Sigmoid colon (tissue), 6 donors: ENCODE measurements at regions not wholly inside any gene's neighbourhood (a gene's known extent, or its start where the extent isn't known, plus 50 kb on each side); places are given as distances from the start of the nearest gene placed in this dataset.

Source experiments
- DNase-seq: peaks from one replicate; pipeline ENCODE4 v3.0.0-alpha.2; 2019
- H3K27ac ChIP-seq, 4 donors: fragments of 200-600 bp; sonication (generic); one replicate each; pipeline ENCODE4 v1.5.1; 2016 to 2019; ENCODE audit warnings: mild to moderate bottlenecking in 1 of 4
- H3K27me3 ChIP-seq, 3 donors: fragments of 200-600 bp; sonication (generic); one replicate each; pipeline ENCODE4 v1.5.1; 2019; ENCODE audit warnings: mild to moderate bottlenecking in 1 of 3
- H3K36me3 ChIP-seq, 4 donors: fragments of 200-600 bp; sonication (generic); one replicate each; pipeline ENCODE4 v1.5.1; 2016 to 2019
- H3K4me1 ChIP-seq, 4 donors: fragments of 200-600 bp; sonication (generic); one replicate each; pipeline ENCODE4 v1.5.1; 2017 to 2019
- H3K4me3 ChIP-seq, 4 donors: fragments of 200-600 bp; sonication (generic); one replicate each; pipeline ENCODE4 v1.5.1; 2017 to 2019; ENCODE audit warnings: mild to moderate bottlenecking in 2 of 4, moderate library complexity in 1 of 4
- H3K9me3 ChIP-seq, 4 donors: fragments of 200-600 bp in 3 of 4; sonication (generic) in 3 of 4; one replicate each; pipeline versions ENCODE4 v1.5.1 to v1.6.1; 2013 to 2019
- CTCF ChIP-seq, 4 experiments: fragments of 450-650 bp in 3 of 4; fragments of 200-600 bp in 1 of 4; IDR thresholded peaks; one replicate each; pipeline ENCODE4 v1.5.1; 2016 to 2019; ENCODE audit warnings: antibody characterized with exemption in 4 of 4, mild to moderate bottlenecking in 3 of 4, moderate library complexity in 2 of 4
- EP300 ChIP-seq, 4 donors: sonication (generic); formaldehyde crosslinking; IDR thresholded peaks; one replicate each; pipeline ENCODE4 v1.6.1; 2017; ENCODE audit warnings: antibody characterized with exemption in 4 of 4
- POLR2A ChIP-seq, 2 donors: fragments of 450-650 bp; IDR thresholded peaks; one replicate each; pipeline ENCODE4 v1.6.1; 2016; ENCODE audit warnings: antibody characterized with exemption in 2 of 2, mild to moderate bottlenecking in 2 of 2, moderate library complexity in 2 of 2
- POLR2AphosphoS5 ChIP-seq, 4 donors: sonication (generic); formaldehyde crosslinking; IDR thresholded peaks; one replicate each; pipeline ENCODE4 v1.6.1; 2017; ENCODE audit warnings: antibody characterized with exemption in 4 of 4
- WGBS, 2 donors: extraction: QIAGEN DNeasy Blood & Tissue Kit; methylation state at CpG; one replicate each; pipeline ENCODE4 v1.1.7; 2013; 5-methylcytosine and 5-hydroxymethylcytosine counted together
- intact Hi-C: fragments of 100-400 bp; cut with DNase I; formaldehyde crosslinking; loops from one replicate; pipeline ENCODE4 v1.15.1; 2023
- donor health status: healthy with polysubstance abuse.
- donor health status: healthy.

GRCh38 chr18:35778850-35779627 lies 193.4 kb upstream of the RMP24 start:
- WGBS, 2 donors, result 53 to 61% methylated on average over 4 of the region's 4 CpGs
- Histone ChIP-seq H3K9me3 (no peaks in the 10 kb centered on the region), H3K27me3 (no peaks in the 10 kb centered on the region), H3K4me3 (no peak overlapping the region), H3K27ac (no peak overlapping the region), H3K36me3 (no peaks in the 10 kb centered on the region), H3K4me1 (no peaks in the 10 kb centered on the region)
- intact Hi-C loops, result no loop called here
- TF ChIP-seq EP300 (IDR thresholded peaks at IDR 0.05) (no peak), POLR2AphosphoS5 (IDR thresholded peaks at IDR 0.05) (no peak), CTCF (IDR thresholded peaks at IDR 0.05) (no peak), POLR2A (IDR thresholded peaks at IDR 0.05) (no peak)
- DNase-seq, result no peak

GRCh38 chr18:35780937-35781336 lies 191.5 kb upstream of the RMP24 start:
- no peaks in the 10 kb centered on the region for H3K4me1 ChIP-seq
- no peak for TF ChIP-seq POLR2AphosphoS5 (IDR thresholded peaks at IDR 0.05)
- no peak for TF ChIP-seq EP300 (IDR thresholded peaks at IDR 0.05)
- no peak for TF ChIP-seq CTCF (IDR thresholded peaks at IDR 0.05)
- TF ChIP-seq POLR2A (IDR thresholded peaks at IDR 0.05), result no peak
- intact Hi-C loops, result no loop called here
- no peak overlapping the region for H3K4me3 ChIP-seq
- no peak for DNase-seq
- no peaks in the 10 kb centered on the region for H3K36me3 ChIP-seq
- no peak overlapping the region for H3K27ac ChIP-seq
- H3K9me3 ChIP-seq, result no peaks in the 10 kb centered on the region
- no peaks in the 10 kb centered on the region for H3K27me3 ChIP-seq
- WGBS, 2 donors, result 75 to 84% methylated on average over 5 of the region's 5 CpGs

- no peaks in the 10 kb centered on the region for H3K36me3 ChIP-seq
- H3K9me3 ChIP-seq, result no peaks in the 10 kb centered on the region
- no peaks in the 10 kb centered on the region for H3K27me3 ChIP-seq
- no peak overlapping the region for H3K4me3 ChIP-seq
- no peaks in the 10 kb centered on the region for H3K4me1 ChIP-seq
- DNase-seq, result no peak
- WGBS, 2 donors, result 86 to 94% methylated on average over 3 of the region's 3 CpGs
- H3K27ac ChIP-seq, result no peak overlapping the region
- TF ChIP-seq EP300 (IDR thresholded peaks at IDR 0.05) (no peak), CTCF (IDR thresholded peaks at IDR 0.05) (no peak), POLR2AphosphoS5 (IDR thresholded peaks at IDR 0.05) (no peak), POLR2A (IDR thresholded peaks at IDR 0.05) (no peak)
- intact Hi-C loops, result no loop called here
Measured at GRCh38 chr18:35782926-35783325, 189.6 kb upstream of the RMP24 start.

GRCh38 chr18:35786365-35787042 lies 186.0 kb upstream of the RMP24 start:
- H3K27ac ChIP-seq, result no peak overlapping the region
- WGBS, 2 donors, result 77 to 78% methylated on average over 3 of the region's 3 CpGs

More at GRCh38 chr18:35786365-35787042, 186.0 kb upstream of the RMP24 start:
- H3K36me3 ChIP-seq, result no peaks in the 10 kb centered on the region
- H3K27me3 ChIP-seq, result no peaks in the 10 kb centered on the region
- intact Hi-C loops, result no loop called here
- H3K9me3 ChIP-seq, result no peaks in the 10 kb centered on the region
- no peak overlapping the region for H3K4me3 ChIP-seq
- TF ChIP-seq EP300 (IDR thresholded peaks at IDR 0.05), result no peak
- no peak for TF ChIP-seq CTCF (IDR thresholded peaks at IDR 0.05)
- no peak for TF ChIP-seq POLR2A (IDR thresholded peaks at IDR 0.05)
- TF ChIP-seq POLR2AphosphoS5 (IDR thresholded peaks at IDR 0.05), result no peak
- no peaks in the 10 kb centered on the region for H3K4me1 ChIP-seq
- DNase-seq, result no peak
